GM19239 (cell line): ENCODE measurements at regions not wholly inside any gene's neighbourhood (a gene's known extent, or its start where the extent isn't known, plus 50 kb on each side); places are given as distances from the start of the nearest gene placed in this dataset.
"Not testable (repeated sequence)": the region's sequence is repeated elsewhere in the genome, so short reads cannot be mapped to it uniquely, and the experiment has no call there.

ENCODE experiments used
- DNase-seq: peaks from one replicate; pipeline ENCODE4 v3.0.0; 2011; ENCODE audit warnings: low spot score; ENCODE audit not compliant: insufficient read length
- FAIRE-seq: peaks from 2 replicates; lab custom pipeline; 2011; peaks lifted over from hg19 to GRCh38; lab: Jason Lieb, UNC

GRCh38 chr16:8458481-8459046 lies 131.7 kb downstream of the TMEM114 start:
- DNase-seq (no peak), FAIRE-seq (no peak)

- FAIRE-seq = no peak
- no peak for DNase-seq
Measured at GRCh38 chr16:8453359-8453758, 137.0 kb downstream of the TMEM114 start.

- FAIRE-seq = no peak
- DNase-seq = no peak
Measured at GRCh38 chr16:8452941-8453340, 137.4 kb downstream of the TMEM114 start.

- DNase-seq = no peak
- no peak for FAIRE-seq
Measured at GRCh38 chr16:8436931-8437330, 153.4 kb downstream of the TMEM114 start.

GRCh38 chr16:8431783-8432182 lies 158.5 kb downstream of the TMEM114 start:
- no peak for FAIRE-seq
- DNase-seq = no peak

- no peak for DNase-seq
- FAIRE-seq = no peak
Measured at GRCh38 chr16:8430401-8430800, 159.9 kb downstream of the TMEM114 start.

- no peak for FAIRE-seq
- no peak for DNase-seq
Measured at GRCh38 chr16:8426569-8426968, 163.7 kb downstream of the TMEM114 start.

GRCh38 chr16:8417145-8417544 lies 173.2 kb downstream of the TMEM114 start:
- DNase-seq = no peak
- no peak for FAIRE-seq

GRCh38 chr16:8408855-8409567 lies 181.3 kb downstream of the TMEM114 start:
- no peak for FAIRE-seq

GRCh38 chr16:8407351-8407750 lies 183.0 kb downstream of the TMEM114 start:
- DNase-seq (no peak), FAIRE-seq (no peak)

More at GRCh38 chr16:8408855-8409567, 181.3 kb downstream of the TMEM114 start:
- no peak for DNase-seq

- DNase-seq = no peak
- FAIRE-seq = no peak
Measured at GRCh38 chr16:8403978-8404749, 186.1 kb downstream of the TMEM114 start.

GRCh38 chr16:8402981-8403843 lies 187.1 kb downstream of the TMEM114 start:
- FAIRE-seq = no peak
- DNase-seq = no peak

- DNase-seq, FAIRE-seq: not testable (repeated sequence)
Measured at GRCh38 chr16:8400683-8401082, 189.6 kb downstream of the TMEM114 start.

GRCh38 chr16:8398548-8398947 lies 191.8 kb downstream of the TMEM114 start:
- FAIRE-seq (no peak), DNase-seq (no peak)

- DNase-seq (no peak), FAIRE-seq (no peak)
Measured at GRCh38 chr16:8397223-8397622, 193.1 kb downstream of the TMEM114 start.

GRCh38 chr16:8396463-8396862 lies 193.8 kb downstream of the TMEM114 start:
- DNase-seq (no peak), FAIRE-seq (no peak)

- FAIRE-seq (no peak), DNase-seq (no peak)
Measured at GRCh38 chr16:8391257-8391656, 199.1 kb downstream of the TMEM114 start.

GRCh38 chr16:8388684-8389083 lies 201.6 kb downstream of the TMEM114 start:
- DNase-seq (no peak), FAIRE-seq (no peak)

- FAIRE-seq (no peak), DNase-seq (no peak)
Measured at GRCh38 chr16:8381814-8382213, 208.5 kb downstream of the TMEM114 start.

- DNase-seq (no peak), FAIRE-seq (no peak)
Measured at GRCh38 chr16:8380311-8380710, 210.0 kb downstream of the TMEM114 start.
